Stomach (tissue), 4 donors: ENCODE measurements at regions not wholly inside any gene's neighbourhood (a gene's known extent, or its start where the extent isn't known, plus 50 kb on each side); places are given as distances from the start of the nearest gene placed in this dataset.

ENCODE experiments used
- POLR2A ChIP-seq, 4 donors: fragments of 450-650 bp; IDR thresholded peaks; one replicate each; pipeline ENCODE4 v1.6.1; 2016; ENCODE audit warnings: antibody characterized with exemption in 4 of 4, control low read depth in 2 of 4, mild to moderate bottlenecking in 1 of 4, moderate library complexity in 1 of 4
- POLR2AphosphoS5 ChIP-seq, 3 donors: sonication (generic); formaldehyde crosslinking; IDR thresholded peaks; one replicate each; pipeline ENCODE4 v1.6.1; 2016; ENCODE audit warnings: antibody characterized with exemption in 3 of 3
- TF ChIP-seq, protein P1 (sequence below), 7 experiments: fragments of 450-650 bp in 4 of 7; fragments of 200-600 bp in 3 of 7; sonication (generic) in 3 of 7; IDR thresholded peaks; one replicate each; pipeline ENCODE4 v1.5.1; 2016 to 2019; ENCODE audit warnings: antibody characterized with exemption in 7 of 7, control low read depth in 2 of 7, mild to moderate bottlenecking in 1 of 7

GRCh38 chr9:107141967-107142366 lies 141.1 kb upstream of the RAD23B start:
- TF ChIP-seq POLR2A (IDR thresholded peaks at IDR 0.05) (no peak), POLR2AphosphoS5 (IDR thresholded peaks at IDR 0.05) (no peak)
- TF ChIP-seq, protein P1, sequence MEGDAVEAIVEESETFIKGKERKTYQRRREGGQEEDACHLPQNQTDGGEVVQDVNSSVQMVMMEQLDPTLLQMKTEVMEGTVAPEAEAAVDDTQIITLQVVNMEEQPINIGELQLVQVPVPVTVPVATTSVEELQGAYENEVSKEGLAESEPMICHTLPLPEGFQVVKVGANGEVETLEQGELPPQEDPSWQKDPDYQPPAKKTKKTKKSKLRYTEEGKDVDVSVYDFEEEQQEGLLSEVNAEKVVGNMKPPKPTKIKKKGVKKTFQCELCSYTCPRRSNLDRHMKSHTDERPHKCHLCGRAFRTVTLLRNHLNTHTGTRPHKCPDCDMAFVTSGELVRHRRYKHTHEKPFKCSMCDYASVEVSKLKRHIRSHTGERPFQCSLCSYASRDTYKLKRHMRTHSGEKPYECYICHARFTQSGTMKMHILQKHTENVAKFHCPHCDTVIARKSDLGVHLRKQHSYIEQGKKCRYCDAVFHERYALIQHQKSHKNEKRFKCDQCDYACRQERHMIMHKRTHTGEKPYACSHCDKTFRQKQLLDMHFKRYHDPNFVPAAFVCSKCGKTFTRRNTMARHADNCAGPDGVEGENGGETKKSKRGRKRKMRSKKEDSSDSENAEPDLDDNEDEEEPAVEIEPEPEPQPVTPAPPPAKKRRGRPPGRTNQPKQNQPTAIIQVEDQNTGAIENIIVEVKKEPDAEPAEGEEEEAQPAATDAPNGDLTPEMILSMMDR (IDR thresholded peaks at IDR 0.05): peak in 1 of 7 experiments; percentile 12
